8988T (cell line): ENCODE measurements at regions not wholly inside any gene's neighbourhood (a gene's known extent, or its start where the extent isn't known, plus 50 kb on each side); places are given as distances from the start of the nearest gene placed in this dataset.
A peak's percentile ranks its signal among the peaks of the same experiment; 100 is the strongest.

ENCODE experiments used
- DNase-seq: peaks from one replicate; pipeline ENCODE4 v3.0.0; 2011

DNA sequence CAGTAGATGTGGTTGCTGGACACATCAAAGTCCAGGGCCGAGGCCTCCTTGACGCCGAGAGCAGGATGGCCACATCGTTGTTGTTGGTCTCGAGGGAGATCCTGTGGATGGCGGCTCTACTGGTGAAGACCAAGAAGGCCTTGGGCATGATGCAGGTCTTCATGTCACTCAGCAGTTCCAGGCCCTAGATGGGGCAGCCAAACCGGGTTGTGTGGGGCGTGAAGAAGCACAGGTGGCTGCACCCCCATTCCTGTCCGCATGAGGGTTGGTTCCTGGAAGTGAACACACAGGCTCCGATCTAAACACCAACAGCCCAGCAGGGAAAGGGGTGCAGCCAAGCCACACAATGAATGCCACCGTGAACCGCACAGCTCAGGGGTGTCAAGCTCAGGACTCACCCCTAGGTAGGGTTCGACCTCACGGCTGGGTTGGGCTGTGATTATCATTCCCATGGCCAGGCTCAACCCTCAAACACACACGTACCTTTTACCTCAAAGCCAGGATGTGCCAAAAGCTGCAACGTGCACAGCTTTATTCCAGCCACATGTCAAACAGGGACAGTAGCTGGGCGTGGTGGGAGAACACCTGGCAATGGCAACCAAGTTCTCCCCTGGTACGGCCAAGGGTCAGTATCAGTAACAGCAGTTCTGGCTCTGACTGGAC, 132.3 kb downstream of the CRYBB2 start:
- no peak for DNase-seq

DNA sequence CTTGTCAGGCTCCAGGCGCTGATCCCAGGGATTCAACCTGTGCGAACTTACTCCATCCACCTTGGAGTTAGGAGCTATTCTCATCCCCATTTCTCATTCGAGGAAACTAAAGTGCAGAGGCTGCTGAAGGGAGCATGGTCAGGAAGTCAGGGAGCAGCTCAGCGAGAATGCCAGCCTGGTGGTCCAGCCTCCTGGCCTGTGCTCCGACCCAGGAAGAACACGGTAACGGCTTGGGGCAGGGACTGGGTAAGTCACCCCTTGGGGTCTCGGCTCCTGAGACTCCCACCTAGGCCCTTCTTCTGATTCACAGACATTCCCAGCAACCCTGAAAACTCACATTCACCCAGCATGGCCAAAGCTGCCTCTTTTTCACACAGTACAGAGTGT, 132.8 kb downstream of the CRYBB2 start:
- DNase-seq: no peak

DNA sequence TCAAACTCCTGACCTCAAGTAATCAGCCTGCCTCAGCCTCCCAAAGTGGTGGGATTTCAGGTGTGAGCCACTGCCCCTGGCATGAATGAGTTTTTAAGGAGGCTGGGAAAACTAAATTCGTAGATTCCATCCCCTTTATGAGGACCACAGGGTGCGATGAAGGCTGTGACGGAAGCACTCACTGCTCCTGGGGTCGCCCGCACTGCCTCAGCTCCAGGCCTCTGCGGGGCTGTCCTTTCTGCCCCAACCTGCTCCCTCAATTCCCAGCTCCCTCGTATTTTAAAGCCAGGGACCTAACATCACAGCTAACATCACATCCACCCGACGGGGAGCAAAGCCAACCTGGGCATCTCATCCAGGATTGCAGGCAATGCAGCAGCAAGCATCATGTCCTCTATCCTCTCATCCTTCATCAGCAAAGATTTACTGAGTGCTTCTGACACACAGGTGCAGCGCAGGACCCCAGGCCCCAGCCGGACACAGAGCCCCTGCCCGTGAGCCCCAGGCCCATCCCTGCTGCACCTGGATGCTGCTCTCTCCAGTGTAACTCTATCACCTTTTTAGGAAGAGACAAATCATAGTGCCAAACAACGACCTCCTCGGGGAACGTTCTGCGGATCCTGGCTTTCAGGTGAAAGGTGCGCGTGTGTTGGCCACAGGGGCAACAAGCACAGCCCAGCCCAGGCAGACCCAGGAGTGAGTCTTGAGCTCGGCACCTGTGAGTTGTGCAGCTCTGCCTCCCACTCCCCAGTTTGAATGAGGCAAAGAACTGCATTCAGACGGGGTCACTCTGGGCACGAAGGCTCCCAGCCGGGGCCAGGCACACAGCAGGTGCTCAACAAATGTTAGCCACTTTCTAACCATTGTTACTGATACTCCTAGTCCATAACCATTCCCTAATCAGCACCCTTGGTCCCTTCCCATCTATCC, 134.3 kb downstream of the CRYBB2 start:
- no peak for DNase-seq

DNA sequence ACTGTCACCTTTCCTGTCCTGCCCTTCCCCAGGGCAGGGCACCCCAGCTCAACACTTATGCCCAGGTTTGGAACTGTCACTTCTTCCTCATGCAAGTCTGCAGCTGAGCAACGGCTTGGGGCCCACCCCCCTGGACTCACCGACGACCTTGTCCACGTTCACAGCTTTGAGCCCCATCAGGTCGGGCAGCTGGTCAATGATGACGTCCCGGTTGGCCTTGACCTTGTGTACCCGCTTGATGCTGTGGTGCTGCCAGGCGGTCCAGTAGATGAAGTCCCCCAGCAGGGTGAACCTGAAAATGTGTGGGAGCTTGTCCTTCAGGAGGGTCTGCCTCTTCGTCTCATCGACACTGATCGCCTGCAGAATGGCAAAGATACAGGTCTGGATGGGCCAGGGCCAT, 135.0 kb downstream of the CRYBB2 start:
- DNase-seq: no peak

DNA sequence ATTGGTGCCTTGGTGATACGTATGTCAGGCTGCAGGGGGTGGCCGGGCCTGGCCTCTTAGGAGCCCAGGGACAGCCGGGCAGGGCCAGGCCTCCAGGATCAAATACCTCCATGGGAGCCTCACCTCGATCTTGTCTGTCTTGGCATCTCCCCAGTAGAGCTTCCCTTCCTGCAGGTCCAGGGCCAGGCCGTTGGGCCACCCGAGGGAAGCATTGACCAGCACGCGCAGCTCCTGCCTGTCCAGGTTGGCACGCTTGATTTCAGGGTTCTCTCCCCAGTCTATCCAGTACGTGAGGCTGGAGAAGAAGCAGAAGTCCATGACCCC, 137.7 kb downstream of the CRYBB2 start:
- no peak for DNase-seq

DNA sequence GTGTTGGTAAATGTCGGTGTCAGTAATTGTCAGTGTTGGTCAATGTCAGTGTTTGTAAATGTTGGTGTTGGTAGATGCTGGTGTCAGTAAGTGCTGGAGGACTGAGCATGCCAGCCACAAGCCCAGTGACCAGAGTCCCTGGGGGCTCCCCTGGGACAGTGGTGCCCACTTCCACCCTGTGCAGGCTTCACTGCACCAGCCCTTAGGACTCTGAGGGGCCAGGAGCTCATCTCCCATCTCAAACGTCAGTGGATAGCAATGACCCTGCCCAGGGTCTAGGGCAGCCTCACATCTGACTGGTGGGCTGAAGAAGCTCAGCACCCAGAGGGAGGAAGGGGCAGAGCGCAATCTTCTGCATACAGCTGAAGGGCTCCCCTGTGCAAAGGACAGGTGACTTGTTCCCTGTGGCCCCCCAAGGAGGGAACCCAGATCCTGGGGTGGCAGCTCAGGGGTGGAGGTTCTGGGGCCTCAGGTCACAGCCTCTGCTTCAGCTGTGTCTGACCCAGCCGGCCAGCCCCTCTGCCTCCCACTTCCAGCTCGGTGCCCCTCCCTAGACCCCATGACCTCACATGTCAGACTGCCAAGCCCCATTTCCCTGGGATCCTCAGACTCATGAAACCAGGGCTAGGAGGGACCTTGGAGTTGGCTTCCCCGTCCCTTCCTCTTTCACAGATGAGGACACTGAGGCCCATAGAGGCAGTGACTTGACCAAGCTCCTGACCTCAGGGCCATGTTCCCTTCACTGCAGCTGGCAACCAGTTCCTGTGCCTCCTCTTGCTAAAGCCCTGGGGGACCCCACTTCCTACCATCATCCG, 138.4 kb downstream of the CRYBB2 start:
- DNase-seq: no peak

DNA sequence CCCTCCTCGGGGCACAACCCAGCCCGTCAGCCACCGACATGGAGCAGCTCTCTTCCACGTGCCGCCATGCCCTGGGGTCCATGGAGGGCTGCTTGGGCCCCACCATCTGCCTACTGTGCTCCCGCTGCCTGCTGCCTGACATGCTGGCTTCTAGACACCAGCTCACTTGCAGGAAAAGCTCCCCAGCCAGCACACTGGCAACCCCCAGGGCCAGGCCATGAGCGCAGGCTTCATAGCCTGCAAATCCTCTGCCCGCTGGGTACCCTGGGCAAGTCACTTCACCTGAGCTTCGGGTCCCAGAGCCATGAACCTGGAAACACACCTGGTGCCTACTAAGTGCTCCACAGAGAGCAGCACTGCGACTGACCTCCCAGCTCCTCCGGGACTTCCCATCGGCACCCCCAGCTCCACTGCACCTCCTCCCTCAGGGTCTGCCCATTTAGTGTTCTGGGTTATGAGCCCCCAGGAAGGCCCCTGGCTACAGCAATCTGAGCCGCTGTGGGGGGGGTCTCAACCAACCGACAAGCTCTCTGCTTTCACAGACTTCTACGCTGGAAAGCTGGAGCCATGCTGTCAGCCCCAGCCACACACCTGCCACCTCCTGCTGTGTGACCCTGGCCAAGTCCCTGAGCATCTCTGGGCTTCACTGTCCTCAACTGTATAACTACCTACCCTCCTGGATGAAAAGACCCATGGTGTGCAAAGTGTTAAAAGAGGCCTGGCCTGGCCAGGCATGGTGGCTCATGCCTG, 139.2 kb downstream of the CRYBB2 start:
- no peak for DNase-seq

DNA sequence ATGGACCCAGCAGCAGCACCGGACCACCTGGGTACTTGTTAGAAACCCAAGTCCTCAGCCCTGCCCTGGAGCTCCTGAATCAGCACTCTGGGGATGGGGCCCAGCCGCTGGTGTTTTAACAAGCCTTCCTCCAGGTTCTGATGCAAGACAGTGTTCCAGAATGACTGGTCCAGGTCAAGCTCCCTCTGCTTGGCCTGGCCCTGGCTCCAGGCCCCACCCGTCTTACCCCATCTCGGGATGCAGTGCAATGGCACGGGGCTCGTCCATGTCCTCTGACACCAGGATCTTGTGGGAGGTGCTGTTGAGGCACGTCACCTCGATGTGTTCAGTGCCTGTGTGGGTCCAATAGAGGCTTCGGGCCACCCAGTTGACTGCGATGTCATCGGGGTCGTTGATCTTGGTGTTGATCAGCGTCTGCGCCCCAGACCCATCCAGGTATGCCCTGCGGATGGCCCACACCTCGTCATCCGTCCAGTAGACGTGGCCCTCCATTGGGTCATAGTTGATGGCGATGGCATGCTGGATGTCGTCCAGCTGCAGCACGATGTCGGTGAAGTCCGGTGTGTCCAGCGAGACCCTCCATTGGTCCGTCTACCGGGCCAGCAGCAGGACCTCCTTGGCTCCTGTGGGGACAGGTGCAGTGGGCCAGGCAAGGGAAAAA, 140.3 kb downstream of the CRYBB2 start:
- no peak for DNase-seq

DNA sequence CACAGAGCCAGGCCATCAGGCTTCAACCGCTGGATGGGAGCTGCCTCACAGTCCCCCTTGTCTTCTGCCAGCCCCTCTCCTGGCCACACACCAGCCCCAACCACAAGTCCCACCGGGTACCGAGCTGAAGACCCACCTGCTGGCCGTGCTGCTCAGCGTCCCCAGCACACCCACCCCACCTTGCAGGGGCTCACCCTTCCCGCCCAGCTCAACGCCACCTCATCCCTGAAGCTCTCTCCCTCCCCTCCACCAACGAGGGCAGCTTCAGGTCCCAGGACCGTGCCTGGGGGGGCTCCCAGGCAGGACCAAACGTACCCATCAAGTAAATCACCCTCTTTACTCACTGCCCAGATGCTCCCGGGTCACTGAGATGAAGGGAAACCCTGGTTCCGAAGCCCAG, 141.0 kb downstream of the CRYBB2 start:
- no peak for DNase-seq

DNA sequence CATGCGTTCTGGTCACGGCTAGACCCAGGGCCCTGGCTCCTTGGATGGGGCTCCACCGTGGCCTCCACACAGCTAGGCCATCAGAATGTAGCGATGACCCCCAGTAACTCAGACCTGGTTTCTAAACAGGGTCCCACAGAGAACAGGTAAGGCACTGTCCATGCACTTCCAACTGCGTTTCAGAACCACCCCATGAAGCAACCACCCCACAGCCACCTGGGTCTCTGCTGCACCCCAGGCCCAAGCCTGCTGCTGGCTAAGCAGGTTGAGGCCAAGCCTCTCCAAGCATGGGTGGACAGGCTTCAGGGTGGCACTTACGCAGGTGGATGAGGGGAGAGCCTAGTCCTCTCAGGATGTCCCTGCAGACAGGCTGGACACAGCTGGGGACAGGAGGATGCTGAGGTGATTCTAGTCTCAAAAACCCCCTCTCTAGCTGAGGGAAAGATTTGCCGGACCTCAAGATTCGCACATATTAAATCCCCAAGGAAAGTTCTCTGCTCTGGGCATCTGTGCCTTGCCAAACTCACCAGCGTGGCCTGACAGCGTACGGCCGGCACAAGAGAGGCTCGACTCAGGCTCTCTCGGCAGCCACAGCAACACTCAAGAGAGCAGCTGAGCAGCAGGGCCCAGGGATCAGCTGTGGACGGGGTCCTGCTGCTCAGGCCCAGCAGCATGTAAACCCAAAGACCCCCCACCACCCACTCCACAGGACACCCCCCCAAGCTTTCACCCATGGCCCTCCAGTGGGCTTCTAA, 141.6 kb downstream of the CRYBB2 start:
- DNase-seq: peak; percentile 2

DNA sequence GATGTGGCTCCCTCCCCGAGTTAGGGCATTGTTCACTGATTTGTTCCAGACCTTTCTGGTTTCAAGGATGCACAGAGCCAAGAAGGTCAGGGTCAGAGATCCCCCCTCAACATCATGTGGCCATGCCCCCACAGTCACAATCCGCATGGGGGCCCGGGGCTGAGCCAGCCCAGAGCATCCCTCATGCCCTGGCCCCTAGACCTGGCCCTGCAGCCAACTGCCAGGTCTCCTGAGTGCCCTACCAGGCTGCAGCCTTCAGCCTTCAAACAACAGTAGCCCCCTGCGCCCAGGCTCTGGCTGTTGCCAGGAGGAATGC, 142.4 kb downstream of the CRYBB2 start:
- no peak for DNase-seq

DNA sequence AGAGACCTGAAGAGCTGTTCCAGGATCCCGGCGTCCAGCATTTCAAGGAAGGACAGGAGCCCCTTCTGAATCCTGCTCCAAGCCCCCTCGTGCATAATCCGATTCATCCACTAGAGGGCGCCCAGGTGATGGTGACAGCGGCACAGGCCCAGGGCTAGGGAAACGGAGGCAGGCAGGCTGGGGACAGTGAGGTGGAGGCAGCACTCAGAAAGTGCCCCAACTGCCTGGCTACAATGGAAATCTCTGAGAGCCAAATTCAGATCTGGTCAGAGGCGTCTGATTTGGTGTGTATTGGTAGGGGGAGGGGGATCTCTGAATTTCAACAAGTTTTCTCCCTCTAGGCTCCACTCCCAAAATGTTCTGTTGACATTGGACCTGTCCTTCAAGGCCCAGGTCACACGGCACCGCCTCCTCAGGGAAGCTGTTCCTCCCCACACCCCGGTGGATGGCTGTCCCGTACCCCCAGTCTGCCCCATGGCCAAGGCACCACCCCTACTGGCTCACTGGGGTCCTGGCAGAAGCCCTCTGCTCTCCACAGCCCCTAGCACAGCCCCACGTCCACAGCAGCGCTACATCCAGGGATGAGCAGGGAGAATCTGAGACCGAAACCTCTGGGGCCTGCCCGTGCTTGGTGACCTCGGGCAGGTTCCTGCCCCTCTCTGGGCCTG, 142.9 kb downstream of the CRYBB2 start:
- DNase-seq: peak; percentile 71

DNA sequence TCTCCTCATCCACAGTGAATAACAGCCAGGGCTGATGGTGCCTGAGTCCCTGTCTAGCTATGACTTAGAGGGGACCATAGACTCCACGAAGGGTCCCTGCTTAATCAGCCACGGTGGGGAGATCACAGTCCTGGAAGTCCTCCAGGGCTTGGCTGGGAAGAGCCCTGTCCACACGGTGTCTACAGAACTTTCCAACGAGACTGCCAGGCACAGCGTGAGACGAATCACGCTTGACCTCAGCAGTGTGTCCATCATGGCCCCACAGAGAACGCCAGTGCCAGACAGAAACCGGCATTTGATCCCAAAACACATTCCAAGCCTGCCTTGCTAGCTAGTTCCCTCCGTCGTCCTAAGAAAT, 143.4 kb downstream of the CRYBB2 start:
- no peak for DNase-seq

DNA sequence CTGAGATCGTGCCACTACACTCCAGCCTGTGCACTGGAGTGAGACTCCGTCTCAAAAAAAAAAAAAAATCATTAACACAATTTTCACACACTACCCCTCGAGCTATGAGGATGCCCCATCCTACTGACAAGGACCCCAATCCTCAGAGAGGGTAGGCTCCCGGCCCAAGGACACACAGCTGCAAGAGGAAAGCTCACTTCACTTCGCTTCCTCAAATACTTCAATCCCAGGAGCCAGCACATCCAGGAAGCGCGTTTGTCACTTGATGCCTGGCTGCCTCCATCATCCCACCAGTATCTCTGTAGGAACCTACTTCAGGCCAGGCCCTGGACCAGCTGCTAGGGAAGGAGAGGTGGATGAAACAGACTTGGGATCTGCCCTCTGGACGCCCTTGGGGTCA, 144.0 kb downstream of the CRYBB2 start:
- DNase-seq: no peak

DNA sequence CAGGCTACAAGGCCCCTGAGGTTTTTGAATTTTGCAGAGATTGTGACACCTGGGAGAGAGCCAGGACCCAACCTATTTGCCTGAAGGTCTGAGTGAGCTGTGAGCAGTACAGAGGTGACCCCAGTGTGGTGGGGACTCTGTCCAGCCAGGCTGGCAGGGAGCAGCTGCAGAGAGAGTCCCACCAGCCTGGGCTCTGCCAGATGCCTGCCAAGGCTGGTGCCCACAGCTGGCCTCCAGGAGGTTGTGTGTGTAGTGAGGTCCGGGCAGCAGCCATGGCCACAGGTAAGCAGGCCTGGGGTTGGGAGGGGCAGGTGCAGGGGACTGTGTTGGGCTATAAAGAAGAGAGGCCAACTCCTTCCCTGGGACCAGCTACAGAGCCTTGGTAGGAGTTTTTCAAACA, 144.8 kb downstream of the CRYBB2 start:
- no peak for DNase-seq

DNA sequence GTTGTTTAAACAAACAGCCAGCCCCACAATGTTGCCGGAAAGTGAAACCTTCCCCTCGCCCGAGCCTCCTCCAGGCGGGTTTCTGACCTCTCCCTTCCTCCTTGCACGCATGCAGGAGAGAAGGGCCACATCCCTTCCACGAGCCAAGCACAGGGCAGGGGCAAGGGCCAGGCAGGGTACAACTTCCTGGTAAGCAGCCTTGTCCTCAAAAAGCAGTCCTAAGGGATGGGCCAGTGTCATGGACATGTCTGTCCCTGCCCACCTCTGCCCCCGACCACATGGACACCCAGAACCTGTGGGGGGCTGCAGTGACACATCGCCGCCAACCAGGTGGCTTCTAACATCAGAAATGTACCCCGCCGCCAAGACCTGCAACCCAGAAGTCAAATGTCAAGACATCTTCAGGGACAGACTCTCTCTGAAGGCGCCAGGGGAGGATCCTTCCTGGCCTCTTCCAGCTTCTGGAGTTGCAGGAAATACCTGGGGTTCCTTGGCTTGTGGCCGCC, 145.3 kb downstream of the CRYBB2 start:
- no peak for DNase-seq

DNA sequence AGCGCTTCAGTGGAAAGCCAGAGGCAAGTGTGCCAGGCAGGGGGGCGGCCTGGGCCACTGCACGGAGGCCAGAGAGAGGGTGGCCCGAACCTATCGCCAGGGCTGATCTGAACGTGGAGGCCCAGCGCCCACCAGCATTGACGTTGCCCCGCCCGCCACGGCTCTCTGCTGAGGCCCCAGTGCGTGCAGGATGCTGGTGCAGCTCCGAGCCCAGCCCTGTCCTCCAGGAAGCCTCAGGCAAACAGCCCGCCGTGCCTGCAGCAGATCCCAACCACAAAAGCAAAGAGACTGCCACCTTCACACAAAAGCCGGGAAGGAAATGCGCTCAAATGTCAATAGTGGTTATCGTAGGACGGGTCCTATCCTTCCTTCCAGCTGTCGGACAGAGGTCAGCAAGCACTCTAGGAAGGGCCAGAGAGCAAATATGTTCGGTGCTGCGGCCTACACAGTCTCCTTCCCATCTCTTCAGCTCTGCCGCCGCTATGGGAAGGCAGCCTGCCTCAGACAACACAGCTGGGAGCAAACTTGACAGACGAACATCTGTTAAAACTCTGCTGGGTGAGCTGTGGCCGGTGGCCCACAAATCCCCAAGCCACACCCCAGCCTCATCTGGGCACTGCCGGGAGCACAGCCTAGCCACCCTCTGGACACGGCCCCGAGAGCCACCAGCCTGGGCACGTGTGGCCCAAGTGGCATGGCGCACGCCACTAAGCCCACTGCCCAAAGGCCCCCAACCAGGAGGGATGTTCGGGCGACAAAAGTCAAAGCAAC, 146.2 kb downstream of the CRYBB2 start:
- DNase-seq: no peak

DNA sequence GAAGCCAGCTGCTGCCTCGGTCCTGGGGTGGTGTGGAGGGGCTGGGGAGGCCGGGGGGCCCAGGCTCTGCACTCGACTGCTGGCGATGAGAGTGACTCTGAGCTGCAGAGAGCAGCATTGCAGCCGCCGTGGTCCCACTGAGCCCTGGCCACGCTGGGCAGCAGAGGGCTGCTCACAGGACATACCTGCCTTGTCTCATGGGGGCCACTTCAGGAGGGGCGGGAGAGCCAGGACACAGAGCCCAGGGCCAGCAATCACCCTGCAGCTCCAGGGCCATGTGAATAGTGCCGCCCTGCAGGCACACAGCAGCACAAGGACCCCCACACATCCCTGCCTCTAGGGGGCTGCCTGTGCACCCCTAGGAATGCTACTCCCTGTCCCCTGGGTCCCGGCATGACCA, 147.0 kb downstream of the CRYBB2 start:
- DNase-seq: no peak

DNA sequence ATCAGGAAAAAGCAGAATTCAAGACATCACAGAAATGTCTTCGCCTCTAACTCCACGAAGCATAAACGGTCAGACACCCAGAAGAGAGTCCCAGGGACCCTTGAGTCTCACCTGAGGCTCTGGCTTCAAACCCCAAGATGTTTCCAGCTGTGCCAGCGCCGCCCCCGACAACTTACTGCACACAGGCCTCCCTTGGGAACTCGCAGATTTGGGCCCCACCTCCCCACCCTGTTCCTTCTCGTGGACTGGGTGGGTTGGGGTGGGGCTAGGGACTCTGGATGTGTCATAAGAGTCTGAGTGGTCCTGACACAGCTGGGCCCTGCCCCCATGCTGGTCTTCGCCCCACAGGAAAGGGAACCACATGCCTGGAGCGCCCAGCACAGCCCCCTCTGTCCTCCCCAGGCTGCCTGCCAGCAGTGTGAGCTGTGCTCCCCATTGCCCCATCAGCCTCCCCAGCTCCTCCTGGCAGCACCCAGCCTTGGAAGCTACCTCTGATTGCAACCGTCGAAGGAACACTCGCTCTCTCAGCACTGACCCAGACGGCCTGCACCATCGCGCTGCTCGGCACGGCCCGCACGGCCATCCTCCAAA, 147.5 kb downstream of the CRYBB2 start:
- no peak for DNase-seq

DNA sequence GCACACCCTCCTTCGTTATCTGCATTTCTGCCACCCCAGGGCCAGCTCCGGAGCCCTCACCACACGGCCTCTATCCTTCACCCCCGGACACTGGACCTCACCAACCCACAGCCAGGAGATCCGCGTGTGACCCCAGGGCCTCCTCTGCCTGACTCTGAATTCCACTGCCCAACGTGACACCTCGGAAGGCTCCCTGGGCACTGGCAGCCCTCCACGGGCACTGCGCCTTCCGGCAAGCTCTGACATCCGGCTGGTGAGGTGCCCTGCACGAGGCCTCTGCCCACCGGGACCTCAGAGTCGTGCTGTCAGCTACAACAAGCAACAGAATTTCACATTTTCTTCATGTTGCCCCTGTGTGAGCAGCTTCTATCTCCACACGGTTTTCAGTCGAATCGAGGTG, 148.3 kb downstream of the CRYBB2 start:
- no peak for DNase-seq
